Lower lobe of right lung (tissue), 2 donors: ENCODE measurements at regions not wholly inside any gene's neighbourhood (a gene's known extent, or its start where the extent isn't known, plus 50 kb on each side); places are given as distances from the start of the nearest gene placed in this dataset.

Source experiments
- ATAC-seq, 2 donors: fragments of 200-7000 bp; cut with Tn5 transposase; one replicate each; pipeline ENCODE4 v1.9.1; 2020 to 2022; ENCODE audit warnings: mild to moderate bottlenecking in 2 of 2, moderate library complexity in 2 of 2
- DNase-seq: peaks from one replicate; pipeline ENCODE4 v3.0.0-alpha.2; 2020
- H3K27ac ChIP-seq: fragments of 200-600 bp; one replicate; pipeline ENCODE4 v1.8.0; 2022
- H3K27me3 ChIP-seq: fragments of 200-600 bp; one replicate; pipeline ENCODE4 v1.8.0; 2022; ENCODE audit warnings: low read depth
- H3K36me3 ChIP-seq: fragments of 200-600 bp; one replicate; pipeline ENCODE4 v1.8.0; 2022; ENCODE audit warnings: mild to moderate bottlenecking
- H3K4me1 ChIP-seq: fragments of 200-600 bp; one replicate; pipeline ENCODE4 v1.8.0; 2022
- H3K4me3 ChIP-seq: fragments of 200-600 bp; one replicate; pipeline ENCODE4 v1.8.0; 2022; ENCODE audit warnings: mild to moderate bottlenecking
- H3K9me3 ChIP-seq: fragments of 200-600 bp; one replicate; pipeline ENCODE4 v1.8.0; 2022
- intact Hi-C: fragments of 100-400 bp; cut with DNase I; formaldehyde crosslinking; loops from one replicate; pipeline ENCODE4 v1.11.0; 2022
- TF ChIP-seq, protein P1 (sequence below): fragments of 200-600 bp; IDR thresholded peaks from one replicate; pipeline ENCODE4 v1.8.0; 2022; ENCODE audit warnings: antibody characterized with exemption, mild to moderate bottlenecking
- donor health status: DM: no; HTN: yes; CAD: no; lungs with severe emphysema.

DNA sequence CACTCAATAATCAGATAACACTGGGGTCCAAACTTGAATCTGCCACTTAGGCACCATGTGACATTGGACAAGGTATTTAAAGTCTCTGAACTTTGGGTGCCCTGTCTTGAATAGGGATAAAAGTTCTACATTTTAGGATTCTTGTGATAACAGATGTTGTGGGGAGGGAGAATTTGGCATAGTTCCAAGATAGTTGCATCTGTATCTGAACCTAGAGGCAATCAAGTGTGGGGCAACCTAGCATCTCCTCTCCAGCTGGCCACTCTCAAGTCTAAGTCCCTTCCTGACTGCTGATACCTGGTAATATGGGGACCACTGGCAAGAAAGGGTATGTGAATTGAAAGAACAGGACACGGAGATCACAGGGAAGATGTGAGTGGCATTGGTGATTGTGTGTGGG, 256.1 kb downstream of the FOXO1 start:
- intact Hi-C loops: no loop called here
- TF ChIP-seq, protein P1, sequence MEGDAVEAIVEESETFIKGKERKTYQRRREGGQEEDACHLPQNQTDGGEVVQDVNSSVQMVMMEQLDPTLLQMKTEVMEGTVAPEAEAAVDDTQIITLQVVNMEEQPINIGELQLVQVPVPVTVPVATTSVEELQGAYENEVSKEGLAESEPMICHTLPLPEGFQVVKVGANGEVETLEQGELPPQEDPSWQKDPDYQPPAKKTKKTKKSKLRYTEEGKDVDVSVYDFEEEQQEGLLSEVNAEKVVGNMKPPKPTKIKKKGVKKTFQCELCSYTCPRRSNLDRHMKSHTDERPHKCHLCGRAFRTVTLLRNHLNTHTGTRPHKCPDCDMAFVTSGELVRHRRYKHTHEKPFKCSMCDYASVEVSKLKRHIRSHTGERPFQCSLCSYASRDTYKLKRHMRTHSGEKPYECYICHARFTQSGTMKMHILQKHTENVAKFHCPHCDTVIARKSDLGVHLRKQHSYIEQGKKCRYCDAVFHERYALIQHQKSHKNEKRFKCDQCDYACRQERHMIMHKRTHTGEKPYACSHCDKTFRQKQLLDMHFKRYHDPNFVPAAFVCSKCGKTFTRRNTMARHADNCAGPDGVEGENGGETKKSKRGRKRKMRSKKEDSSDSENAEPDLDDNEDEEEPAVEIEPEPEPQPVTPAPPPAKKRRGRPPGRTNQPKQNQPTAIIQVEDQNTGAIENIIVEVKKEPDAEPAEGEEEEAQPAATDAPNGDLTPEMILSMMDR: no peak
- Histone ChIP-seq H3K27me3 (no peaks in the 10 kb centered on the region), H3K4me3 (no peak overlapping the region), H3K27ac (no peak overlapping the region), H3K4me1 (peaks cover 14% of the 10 kb centered on the region), H3K36me3 (no peaks in the 10 kb centered on the region), H3K9me3 (no peaks in the 10 kb centered on the region)
- DNase-seq (no peak), ATAC-seq (no peak)

DNA sequence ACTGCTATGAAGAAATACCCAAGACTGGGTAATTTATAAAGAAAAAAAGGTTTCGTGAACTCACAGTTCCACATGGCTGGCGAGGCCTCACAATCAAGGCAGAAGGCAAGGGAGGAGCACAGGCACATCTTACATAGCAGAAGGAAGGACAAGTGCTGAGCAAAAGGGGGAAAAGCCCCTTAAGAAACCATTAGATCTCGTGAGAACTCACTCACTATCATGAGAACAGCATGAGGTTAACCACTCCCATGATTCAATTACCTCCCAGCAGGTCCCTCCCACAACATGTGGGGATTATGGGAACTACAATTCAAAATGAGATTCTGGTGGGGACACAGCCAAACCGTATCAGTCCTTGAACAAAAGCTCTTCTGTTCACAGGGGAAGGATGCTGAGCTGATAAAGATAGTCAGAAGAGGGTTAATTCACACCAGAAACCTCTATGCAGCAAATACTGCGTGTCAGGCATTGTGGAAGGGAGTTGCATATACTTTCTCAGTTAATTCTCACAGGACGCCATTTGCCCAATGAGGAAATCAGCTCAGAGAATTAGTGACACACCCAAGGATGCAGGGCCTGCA, 246.2 kb downstream of the FOXO1 start:
- H3K27ac ChIP-seq: no peak overlapping the region
- ATAC-seq (no peak), DNase-seq (no peak)
- no peaks in the 10 kb centered on the region for H3K27me3 ChIP-seq
- H3K4me3 ChIP-seq: no peak overlapping the region
- no peaks in the 10 kb centered on the region for H3K36me3 ChIP-seq
- H3K9me3 ChIP-seq: no peaks in the 10 kb centered on the region
- intact Hi-C loops: no loop called here
- TF ChIP-seq, protein P1: no peak
- peaks cover 6% of the 10 kb centered on the region for H3K4me1 ChIP-seq

DNA sequence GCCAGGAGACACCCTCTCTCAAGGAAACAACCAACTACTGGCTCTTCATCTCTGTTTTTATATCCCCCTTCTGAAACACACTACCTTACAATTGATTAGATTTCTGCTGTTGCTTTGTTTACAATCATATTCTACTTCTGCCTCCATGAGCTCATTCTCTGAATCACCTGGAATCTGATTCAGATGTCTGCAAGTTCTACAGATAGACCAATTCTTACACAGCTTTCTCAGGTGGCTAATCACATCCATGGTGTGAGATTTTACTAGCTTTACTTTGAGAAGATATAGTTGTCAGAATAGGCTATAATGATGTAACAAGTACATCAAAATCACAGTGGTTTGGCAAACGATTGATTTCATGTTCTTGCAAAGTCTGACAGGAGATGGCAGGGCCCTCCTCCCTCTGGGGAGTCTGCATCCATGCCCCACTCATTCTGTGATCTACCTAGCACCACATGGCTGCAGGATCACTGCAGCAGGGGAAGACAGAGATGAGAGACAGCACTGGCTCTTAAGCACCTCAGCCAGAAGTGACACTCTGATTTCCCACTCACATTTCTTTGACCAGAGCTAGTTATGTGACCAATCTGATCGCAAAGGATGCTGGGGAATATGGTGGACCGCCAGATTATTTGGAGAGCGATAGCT, 243.7 kb downstream of the FOXO1 start:
- intact Hi-C loops: no loop called here

DNA sequence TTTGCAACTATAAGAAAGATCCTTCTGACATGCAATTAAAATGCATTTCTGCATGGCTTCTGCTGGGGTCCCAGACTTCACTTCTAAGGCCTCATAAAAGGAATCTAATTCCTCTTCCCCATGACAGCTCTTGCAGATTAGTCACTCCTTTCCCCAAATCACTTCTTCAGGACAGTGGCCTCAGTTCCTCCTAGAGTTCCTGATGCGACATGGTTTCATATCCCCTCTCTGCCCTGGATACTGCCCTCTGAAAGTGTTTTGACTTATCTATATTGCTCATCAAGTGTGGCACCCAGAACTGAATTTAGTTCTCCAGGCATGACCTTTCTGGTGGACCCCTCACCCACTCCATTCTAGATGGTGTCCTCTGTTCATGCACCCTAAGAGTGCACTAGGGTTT, 238.1 kb downstream of the FOXO1 start:
- no peaks in the 10 kb centered on the region for H3K36me3 ChIP-seq
- peak; percentile 54 to 59 for ATAC-seq
- no peak for DNase-seq
- no peak overlapping the region for H3K4me3 ChIP-seq
- no peaks in the 10 kb centered on the region for H3K4me1 ChIP-seq
- H3K27ac ChIP-seq: no peak overlapping the region
- TF ChIP-seq, protein P1: no peak
- H3K9me3 ChIP-seq: no peaks in the 10 kb centered on the region
- intact Hi-C loops: no loop called here
- H3K27me3 ChIP-seq: no peaks in the 10 kb centered on the region

More for the DNA sequence above, 243.7 kb downstream of the FOXO1 start:
- Histone ChIP-seq H3K36me3 (no peaks in the 10 kb centered on the region), H3K27me3 (no peaks in the 10 kb centered on the region), H3K4me1 (peaks cover 6% of the 10 kb centered on the region), H3K9me3 (no peaks in the 10 kb centered on the region), H3K4me3 (no peak overlapping the region), H3K27ac (no peak overlapping the region)
- DNase-seq (no peak), ATAC-seq (no peak)
- TF ChIP-seq, protein P1: no peak

DNA sequence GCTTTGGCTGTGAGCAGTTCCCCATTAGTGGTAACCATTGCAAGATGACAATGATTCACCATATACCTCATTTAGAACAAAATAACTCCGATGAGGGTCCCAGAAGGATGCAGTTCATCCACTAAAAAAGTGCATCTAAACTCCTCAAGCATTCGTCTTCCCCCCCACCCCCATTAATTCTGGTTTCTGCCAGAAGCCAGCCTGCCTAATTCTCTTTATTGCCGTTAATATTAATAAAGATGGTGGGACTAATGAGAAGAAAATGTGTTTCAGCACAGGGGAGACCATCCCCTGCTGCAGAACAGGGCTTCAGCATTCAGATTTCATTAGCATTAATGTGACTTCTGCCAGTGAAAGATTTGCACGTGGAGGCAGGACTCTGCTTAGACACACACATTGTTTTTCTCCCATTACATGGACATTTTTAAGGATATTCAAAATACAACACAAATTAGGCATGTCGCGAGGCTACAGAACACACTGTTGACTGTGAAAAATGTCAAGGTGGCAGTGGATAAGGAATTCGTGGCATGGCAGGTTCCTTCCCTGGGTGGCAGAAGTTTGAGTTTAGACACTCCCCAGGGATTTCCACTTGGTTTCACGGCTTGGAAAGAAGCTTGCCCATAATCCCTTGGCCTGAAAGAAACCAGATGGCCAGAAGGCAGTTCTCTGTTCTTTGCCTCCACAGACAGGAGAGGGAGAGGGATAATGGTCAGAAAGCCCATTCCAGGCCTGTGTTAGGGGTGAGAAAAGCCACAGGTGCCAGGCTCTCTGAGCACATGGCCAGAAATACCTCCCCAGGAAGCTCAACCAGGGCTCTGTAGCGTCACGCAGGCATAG, 236.5 kb downstream of the FOXO1 start:
- no peaks in the 10 kb centered on the region for H3K27me3 ChIP-seq
- no peaks in the 10 kb centered on the region for H3K9me3 ChIP-seq
- no peak for ATAC-seq
- no peaks in the 10 kb centered on the region for H3K36me3 ChIP-seq
- intact Hi-C loops: no loop called here
- no peak for DNase-seq
- H3K27ac ChIP-seq: no peak overlapping the region
- H3K4me3 ChIP-seq: no peak overlapping the region
- H3K4me1 ChIP-seq: no peaks in the 10 kb centered on the region
- TF ChIP-seq, protein P1: no peak
